GM21576 (cell line): ENCODE measurements at regions not wholly inside any gene's neighbourhood (a gene's known extent, or its start where the extent isn't known, plus 50 kb on each side); places are given as distances from the start of the nearest gene placed in this dataset.
A peak's percentile ranks its signal among the peaks of the same experiment; 100 is the strongest.
"Not testable (repeated sequence)": the region's sequence is repeated elsewhere in the genome, so short reads cannot be mapped to it uniquely, and the experiment has no call there.

ENCODE experiments used
- ATAC-seq: cut with Tn5 transposase; IDR thresholded peaks from one replicate; pipeline ENCODE4 v1.9.1; 2021; ENCODE audit warnings: mild to moderate bottlenecking, moderate library complexity; ENCODE audit not compliant: unreplicated experiment

DNA sequence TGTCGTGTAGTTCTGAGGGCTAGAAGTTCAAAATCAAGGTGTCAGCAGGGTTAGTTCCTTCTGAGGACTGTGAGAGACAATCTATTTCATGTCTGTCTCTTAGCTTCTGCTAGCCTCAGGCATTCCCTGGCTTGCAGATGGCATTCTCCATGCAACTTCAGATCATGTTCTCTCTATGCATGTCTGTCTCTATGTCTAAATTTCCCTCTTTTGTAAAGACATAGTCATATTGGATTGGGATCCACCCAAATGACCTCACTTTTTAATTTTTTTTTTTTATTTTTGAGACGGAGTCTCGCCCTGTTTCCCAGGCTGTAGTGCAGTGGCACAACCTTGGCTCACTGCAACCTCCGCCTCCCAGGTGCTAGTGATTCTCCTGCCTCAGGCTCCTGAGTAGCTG lies 104.6 kb downstream of the RAP2B start:
- ATAC-seq, result no peak

DNA sequence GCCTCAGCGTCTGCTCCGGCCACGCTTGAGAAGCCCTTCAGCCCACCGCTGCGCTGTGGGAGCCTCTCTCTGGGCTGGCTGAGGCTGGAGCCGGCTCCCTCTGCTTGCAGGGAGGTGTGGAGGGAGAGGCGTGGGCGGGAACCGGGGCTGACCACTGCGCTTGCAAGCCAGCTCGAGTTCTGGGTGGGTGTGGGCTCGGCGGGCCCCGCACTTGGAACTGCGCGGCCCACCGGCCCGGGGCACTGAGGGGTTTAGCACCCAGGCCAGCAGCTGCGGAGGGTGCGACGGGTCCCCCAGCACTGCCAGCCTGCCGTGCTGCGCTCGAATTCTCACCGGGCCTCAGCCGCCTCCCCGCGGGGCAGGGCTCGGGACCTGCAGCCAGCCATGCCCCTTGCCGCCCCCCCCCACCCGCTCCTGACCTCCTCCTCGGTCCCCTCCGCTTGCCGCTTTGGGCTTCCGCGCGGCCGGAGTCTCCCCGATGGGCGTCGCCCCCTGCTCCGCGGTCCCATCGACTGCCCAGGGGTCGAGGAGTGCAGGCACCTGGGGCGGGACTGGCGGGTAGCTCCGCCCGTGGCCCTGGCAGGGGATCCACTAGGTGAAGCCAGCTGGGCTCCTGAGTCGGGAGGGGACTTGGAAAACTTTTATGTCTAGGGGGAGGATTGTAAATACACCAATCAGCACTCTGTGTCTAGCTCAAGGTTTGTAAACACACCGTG lies 106.7 kb downstream of the RAP2B start:
- no peak for ATAC-seq

DNA sequence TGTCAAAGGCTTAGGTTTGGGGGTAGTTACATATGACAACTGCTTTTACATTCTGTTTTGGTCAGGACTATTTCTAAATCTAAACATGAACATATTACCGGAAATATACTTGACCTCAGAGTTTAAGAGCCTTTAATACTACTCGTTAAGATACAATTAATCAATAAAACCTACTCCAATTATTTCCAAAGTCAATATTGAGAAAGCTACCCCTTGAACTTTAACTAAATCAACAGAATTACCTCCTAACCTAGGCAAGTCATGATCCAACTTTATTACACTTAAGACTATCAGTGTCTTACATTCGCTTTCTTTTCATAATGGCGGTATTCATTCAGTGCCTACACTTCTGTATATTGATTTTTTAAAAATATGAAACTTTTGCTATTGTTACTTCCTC lies 107.7 kb downstream of the RAP2B start:
- ATAC-seq, result no peak

DNA sequence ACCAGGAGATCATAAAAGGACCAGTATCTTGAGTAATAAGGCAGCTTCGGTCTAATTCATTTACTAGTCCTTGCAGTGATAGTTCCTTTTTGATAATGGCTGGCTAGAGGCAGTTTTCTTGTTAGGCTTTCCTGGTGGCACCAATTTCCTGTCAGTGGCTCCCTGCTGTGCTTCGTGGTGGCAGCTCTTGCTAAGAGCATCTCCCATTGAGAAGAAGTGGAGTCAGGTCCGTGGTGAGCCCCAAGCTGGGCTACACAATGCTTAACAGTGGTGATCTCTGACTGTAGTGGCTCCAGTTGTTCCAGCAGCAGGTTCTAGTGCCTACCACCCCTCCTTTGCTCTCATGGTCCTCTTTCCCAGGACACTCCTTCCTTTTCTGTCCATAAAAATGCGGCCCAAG lies 111.2 kb downstream of the RAP2B start:
- no peak for ATAC-seq

DNA sequence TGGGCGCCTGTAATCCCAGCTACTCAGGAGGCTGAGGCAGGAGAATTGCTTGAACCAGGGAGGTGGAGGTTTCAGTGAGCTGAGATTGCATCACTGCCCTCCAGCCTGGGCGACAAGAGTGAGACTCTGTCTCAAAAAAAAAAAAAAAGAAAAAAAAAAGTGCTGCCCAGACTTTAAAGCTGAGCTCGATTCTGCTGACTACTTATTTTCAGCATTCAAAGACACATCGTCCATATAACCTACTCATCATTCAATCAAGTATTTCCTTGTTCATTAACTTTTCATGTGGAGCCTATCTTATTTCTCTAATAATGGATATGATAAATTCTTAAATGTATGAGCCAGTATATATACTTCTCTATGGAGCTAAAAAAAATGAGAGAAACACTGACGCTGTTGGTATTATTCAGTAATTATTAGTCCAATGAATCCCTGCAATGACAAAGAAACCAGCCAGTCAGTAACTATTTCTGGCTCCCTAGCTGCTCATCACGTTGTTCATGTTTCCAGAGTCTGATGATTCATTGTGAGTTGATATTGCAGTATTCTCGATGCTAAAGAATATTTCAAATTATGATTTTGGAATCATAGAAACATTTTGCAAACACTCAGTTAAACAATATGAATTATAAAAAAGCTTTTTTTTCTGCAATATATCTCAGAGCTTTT lies 111.9 kb downstream of the RAP2B start:
- ATAC-seq, result no peak

DNA sequence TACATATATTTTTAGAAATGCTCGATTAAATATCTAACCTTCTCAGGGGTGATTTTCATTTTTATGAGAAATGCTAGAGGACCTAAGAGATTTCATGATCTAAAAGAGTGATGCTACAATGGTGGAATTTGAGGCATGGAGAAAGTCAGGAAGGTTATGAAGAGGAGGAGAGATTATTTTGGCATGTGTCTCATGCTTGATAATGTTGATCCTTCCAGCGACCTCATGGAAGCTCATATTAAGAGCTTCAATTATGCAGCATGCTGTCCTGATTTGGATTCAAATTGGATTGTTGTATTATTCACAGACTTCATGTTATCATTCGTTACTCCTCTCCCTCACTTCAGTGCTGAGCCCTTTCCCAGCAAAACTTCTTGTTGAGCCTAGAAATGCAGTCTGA lies 112.5 kb downstream of the RAP2B start:
- ATAC-seq, result no peak

DNA sequence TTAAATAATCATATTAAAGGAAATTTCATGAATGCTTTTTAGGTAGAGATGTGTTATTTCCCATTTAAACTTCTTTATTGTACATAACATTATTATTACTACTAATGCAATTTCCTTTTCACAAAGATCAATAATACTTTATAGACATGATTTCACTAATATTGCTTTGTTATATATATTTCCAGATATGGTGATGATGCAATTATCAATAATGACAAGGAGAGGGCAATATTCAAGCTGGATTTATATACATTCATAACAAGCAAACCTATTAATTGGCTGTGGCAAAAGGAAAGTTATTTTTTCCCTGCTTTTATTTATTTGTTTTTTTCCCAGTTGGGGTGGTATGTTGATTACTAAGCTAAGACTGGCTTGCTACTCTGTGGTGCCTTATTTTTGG lies 113.5 kb downstream of the RAP2B start:
- ATAC-seq, result no peak

DNA sequence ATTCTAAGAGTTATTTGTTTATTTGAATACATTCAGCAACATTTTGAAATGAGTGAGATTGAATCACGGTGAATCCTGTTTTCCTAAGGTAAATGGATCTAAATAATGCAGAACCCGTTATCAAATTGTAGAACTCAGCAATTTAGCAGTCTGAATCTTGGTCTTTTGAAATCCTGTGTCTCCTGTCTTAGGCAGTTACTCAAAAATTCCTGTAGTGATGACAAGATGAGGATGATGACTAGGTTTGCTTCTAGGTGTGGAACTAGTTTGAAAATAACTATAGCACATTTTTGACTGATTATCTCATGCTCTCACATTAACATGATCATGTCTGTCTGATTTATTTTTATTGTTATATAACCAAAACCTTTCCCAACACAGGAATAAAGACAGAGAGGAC lies 115.0 kb downstream of the RAP2B start:
- ATAC-seq, result no peak

DNA sequence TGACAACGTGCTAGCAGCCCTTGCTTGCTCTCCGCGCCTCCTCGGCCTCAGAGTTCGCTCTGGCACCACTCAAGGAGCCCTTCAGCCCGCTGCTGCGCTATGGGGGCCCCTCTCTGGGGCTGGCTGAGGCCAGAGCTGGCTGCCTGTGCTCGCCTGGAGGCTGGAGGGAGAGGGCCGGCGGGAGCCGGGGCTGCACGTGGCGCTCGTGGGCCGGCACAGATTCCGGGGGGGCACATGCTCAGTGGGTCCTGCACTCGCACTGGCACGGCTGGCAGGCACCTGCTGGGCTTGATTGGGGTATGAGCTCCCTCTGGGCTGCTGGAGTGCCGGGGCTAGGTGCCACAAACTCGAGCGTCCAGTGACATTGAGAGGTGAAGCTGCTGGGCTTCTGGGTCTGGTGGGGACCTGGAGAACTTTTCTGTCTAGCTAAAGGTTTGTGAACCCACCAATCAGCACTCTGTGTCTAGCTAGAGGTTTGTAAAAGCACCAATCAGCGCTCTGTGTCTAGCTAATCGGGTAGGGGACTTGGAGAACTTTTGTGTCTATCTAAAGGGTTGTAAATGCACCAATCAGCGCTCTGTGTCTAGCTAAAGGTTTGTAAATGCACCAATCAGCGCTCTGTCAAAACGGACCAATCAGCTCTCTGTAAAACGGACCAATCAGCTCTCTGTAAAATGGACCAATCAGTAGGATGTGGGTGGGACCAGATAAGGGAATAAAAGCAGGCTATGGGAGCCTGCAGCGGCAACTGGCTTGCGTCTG lies 119.4 kb downstream of the RAP2B start:
- ATAC-seq, result not testable (repeated sequence)

DNA sequence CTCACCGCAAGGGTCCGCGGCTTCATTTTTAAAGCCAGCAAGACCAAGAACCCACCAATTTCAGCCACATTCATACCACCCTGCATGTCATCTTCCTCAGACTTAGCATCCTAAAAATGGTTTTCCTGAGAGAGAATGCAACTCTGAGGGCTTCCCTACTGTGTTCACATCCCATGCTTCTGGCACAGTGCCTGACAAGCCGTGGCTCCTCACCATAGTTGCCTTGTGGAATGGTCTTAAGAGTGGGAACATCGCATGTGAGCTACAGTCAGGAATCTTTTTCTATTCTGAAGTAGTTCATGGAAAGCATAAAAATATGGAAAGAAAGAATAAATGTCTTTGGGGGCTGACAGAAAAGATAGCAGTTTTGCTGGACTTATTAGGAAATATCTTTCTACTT lies 120.3 kb downstream of the RAP2B start:
- no peak for ATAC-seq

DNA sequence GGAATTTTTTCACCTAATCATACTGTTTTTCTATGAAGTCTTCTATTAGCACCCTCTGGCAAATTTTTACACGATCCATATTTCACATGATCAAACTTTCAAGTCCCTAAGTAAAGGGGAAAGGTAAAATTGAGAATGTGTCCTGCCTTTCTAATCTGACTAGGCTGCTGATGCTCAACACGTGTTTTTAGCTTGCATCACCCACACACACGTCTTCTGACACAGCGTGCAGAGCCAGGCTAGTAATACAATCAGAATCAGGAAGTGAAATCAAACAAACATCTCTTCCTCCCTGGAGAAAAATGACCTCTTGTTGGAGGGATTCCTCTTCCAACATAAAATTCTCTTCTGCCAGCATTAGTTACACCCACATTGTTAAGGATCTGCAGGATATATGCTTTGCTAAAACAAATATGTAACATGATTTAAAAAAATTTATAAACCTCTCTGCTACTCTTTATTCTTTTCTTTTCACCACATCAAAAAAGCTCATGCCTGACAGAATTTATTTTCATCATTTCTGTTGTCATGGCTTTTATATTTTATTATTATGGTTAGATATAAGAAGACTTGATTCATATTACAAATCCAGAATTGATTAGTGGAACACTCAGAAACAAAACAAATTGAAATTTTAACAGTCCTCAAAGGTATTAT lies 122.4 kb downstream of the RAP2B start:
- ATAC-seq, result peak; percentile 82

DNA sequence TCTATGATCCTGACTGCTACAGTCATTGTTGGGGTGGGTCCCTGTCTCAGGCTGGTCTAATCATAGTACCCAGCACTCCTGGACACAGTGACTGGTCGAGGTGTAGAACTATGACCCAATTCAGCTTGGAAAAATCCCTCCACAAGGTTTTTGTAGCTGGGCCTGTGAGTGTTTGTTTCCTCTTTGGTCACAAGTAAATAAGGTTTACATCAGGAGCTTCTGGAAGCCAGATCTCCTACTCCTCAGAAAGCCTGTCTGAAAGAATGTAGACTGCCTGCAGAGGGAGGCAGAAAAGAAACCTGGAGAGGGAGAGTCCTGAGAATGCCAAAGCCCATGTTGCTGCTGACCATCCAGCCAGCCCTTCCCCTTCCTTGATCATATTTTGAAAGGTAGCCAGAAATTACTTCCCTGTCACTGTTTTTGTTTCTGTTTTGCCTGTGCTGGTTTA lies 123.2 kb downstream of the RAP2B start:
- ATAC-seq, result no peak

DNA sequence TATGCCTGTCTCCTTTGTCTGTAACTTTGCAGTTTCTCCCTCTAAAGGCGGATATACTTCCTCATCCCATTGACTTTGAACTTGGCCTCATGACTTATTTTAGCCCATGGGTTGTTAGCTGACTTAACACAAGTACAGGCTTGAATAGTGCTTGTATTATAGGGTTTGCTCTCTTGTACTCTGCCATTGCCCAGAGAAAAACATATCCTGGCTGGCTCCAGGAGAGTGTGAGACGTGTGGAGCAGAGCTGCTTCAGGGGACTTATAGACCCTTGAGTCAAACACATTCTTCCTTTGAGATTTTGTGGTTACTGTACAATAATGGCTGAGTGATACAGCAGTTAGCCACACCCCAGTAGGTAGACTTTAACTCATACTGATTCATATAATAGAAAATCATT lies 124.0 kb downstream of the RAP2B start:
- no peak for ATAC-seq

DNA sequence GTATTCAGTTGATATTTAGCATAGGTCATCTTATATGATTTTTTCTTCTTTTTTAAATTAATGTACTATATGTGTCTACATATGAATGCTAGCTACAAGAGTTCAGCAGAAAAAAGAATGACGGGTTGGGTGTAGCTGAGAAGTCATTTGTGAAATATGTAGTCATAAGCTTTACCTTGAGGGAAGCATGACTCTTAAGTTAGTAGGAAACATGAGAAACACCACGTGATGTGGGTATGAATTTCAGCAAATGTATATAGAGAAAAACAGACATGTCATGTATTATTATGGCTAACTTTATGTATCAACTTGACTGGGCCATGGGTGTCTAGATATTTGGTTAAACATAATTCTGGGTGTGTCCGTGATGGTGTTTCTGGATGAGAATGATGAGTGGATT lies 125.0 kb downstream of the RAP2B start:
- ATAC-seq, result no peak

DNA sequence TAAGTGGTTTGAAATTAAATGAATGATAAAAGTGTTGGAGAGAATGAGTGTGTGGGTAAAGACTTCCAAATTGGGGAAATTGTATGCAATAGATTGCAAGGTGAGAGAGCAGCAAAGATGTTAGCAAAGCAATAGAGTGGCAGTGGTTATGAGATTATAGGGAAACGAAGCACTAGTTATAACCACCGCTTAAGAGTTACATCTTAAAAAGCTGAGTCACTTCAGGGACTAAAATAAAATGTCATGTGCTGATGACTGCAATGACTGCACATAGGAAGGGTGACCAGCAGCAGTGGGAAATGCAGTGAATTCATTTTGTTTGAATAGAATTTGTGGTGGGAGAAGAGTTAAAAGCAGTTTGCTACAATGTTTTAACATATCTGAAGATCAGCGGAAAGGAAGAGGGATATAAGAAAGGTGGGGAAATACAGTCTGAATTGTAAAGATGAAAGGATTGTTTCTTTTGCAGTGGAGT lies 127.3 kb downstream of the RAP2B start:
- ATAC-seq, result no peak

DNA sequence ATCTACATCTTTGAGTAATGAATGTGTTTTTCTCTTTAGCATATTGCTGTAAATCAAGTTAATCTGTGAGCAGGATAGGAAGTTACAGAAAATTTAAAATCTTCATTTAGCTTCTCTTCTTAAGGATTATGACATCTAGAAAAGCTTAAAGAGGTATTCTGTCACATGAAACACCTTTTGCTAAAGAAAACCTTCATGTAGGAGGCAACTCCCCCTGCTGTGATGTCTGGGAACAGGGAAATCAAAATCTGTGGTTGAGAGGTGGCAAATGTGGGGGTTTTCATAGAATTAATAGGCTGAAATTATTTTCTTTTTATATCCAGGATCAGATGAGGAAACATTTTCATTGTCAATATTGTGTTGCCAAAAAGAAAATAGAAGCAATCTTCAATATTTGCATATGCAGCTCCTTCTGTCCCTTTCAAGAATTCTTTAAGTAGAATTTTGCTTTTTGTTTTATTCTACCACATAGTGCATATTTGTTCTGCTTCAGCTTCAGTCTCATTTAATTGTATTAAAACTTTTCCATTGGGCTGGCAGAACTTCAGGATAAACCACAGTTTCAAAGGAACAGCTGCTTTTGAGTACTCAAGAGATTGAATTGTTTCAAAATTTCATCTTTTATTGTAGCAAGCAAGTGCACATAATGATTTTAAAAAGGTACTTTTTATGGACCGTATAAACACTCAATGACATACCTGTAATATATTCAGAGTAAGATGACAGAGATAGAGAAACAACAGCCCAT lies 128.4 kb downstream of the RAP2B start:
- no peak for ATAC-seq

DNA sequence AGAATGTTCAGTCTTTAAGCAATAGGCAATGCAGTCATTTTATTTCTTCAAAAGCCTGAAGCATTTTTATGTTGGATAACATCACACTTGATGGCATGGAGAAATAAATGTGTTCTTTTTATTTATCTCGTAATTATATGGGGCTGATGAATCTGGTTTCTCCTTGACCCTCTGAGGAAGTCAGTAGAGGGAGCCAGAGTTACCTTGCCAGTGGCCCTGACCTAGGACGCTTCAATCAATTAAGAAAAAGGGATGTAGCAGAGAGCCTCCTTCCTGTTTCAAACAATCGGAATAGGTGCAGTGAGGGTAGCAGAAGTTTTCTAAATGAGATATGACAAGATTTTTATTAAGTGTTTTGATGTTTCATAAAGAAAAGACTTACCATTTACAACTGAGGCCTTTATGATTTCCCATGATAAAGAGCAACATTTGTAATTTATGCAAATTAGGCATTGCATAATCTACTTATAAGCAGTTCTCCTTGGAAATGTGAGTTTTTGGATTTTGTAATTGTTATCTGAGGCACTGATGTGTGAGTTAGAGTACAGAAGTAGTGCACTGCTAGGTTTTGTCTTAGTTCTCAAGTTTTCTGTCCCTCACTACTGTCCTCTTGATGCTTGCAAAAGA lies 129.1 kb downstream of the RAP2B start:
- ATAC-seq, result peak; percentile 46

DNA sequence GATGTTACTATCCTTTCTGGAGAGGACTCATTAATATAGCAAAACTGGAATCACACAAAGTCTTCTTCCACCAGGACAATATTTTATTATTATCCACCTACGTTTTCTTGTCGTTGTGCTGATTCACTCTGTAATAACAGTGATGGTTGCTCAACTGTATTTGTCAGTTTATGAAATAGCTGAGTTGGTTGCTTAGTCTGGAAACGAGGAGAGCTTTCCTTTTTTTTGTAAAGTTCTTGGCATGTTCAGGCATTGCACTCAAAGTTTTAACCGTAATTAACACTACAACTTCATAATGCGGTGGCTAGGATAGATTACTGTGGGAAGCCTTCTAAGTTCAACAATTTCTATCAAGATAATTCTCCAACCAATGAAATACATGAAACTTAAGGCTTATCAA lies 131.2 kb downstream of the RAP2B start:
- ATAC-seq, result no peak

DNA sequence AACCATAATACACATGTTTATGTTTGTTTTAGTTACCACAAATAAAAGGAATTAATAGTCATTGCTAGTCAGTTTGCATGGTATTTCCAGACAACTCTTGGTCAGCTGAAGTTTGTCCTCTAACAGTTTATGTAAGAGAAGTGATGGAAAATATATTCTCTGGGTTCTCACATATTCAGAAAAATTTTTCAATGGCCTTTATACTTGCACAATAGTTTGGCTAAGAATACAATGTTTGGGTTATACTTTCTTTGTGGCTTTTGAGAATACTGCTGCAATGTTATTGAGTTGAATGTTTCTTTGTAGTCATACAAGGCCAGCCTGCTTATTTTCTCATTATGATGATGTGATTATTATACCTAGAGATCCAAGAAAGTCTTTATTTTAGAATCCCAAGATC lies 133.9 kb downstream of the RAP2B start:
- no peak for ATAC-seq

DNA sequence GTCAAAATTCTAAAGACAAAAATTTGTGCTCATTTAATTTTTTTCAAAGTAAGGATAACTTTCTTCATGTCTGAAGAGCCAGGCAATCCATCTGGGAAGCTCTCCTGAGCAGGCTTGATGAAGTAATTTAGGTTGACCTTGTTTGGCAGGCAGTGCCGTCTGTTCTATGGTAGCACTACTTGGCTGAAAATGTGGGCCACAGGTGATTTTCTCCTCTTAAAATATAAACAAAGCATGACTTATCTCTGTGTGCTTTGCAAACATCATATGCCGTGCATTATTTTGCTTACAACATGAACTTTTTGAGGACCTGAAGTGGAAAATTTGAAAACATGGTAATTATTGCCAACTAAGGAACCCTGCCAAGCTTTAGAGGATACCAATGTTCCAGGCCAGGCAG lies 143.2 kb downstream of the RAP2B start:
- no peak for ATAC-seq
